GM21390 (cell line): ENCODE measurements at regions not wholly inside any gene's neighbourhood (a gene's known extent, or its start where the extent isn't known, plus 50 kb on each side); places are given as distances from the start of the nearest gene placed in this dataset.

Source experiments
- ATAC-seq: cut with Tn5 transposase; IDR thresholded peaks from one replicate; pipeline ENCODE4 v1.9.1; 2021; ENCODE audit not compliant: unreplicated experiment

DNA sequence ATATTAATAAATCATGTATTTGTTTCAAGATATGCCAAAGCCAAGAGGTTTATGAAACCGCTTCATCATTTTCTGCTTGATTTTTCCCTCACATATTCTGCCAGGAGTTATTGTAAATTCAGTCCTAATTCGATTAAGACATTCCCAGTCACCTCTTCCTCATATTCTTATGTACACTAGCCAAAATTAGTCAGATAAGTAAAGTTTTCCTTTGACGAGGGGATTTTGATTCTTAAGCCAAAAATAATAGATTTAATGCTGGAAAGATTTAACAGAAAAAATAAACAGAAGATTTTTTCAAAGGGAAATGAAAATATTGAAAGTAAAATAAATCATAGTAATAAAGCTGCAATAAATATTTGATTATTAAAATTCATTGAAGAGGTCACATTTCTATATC lies 51.0 kb upstream of the VEGFC start:
- ATAC-seq, result no peak

DNA sequence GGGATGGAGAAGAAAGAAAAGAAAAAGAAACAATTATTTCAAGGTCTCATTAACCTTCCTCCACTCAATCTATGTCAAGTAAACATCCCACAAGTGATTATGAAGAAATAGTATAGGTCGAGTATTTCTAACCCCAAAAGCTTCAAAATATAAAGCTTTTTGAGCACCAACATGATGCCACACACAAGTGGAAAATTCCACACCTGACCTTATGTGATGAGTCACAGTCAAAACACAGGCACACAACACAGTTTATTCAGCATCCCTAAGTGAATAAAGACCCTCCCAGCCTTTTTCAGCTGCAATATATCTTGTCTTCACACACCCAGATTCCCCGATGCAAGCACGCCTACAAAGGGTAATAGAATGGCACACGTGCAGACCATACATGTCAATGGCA lies 51.7 kb upstream of the VEGFC start:
- ATAC-seq, result no peak

DNA sequence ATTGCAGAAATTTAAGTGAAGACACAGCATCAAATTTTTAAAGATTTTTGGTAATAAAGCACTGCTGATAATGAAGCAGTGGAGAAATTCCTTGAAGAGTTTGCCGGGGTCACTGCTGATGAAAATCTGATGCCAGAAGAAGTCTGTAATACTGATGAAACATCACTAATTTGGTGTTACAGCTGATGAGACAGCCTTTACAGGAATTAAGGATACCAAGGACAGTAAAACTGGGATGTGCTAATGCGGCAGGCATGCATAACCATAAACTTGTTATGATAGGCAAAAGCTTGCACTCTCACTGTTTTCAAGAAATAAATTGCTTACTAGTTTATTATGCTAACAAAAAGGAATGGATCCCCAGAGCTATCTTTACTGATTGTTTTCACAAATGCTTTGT lies 52.9 kb upstream of the VEGFC start:
- ATAC-seq, result no peak

DNA sequence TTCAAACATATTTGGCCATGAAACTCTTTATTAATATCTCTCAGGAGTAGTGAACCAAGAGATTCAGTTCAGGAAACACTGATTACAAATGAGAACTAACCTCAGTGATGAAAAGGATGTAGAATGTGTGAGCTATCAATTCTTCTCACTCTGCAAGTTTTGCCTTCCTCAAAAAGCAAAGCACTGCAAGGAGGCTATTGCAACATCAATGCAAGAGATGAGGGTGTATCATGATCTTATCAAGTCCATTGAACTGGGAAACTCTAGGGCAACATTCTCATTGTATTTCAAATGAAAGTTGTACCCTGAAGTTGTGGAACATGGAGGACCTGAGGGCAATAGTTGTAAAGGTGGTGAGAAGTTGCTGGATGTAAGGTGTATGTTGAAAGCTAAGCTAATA lies 56.4 kb upstream of the VEGFC start:
- no peak for ATAC-seq

DNA sequence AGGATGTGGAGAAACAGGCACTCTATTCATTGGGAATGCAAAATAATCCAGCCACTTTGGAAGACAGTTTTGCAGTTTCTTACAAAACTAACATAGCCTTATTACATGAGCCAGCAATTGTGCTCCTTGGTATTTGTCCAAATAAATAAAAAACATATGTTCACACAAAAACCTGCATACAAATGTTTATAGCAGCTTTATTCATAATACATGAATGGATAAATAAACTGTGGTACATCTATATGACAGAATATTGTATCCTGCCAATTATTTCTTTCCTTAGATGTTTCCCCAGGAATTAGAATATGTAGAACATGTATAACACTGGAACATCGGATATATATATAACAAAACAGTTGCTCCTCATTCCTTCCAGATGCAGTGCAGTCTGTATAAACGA lies 57.7 kb upstream of the VEGFC start:
- ATAC-seq, result no peak

DNA sequence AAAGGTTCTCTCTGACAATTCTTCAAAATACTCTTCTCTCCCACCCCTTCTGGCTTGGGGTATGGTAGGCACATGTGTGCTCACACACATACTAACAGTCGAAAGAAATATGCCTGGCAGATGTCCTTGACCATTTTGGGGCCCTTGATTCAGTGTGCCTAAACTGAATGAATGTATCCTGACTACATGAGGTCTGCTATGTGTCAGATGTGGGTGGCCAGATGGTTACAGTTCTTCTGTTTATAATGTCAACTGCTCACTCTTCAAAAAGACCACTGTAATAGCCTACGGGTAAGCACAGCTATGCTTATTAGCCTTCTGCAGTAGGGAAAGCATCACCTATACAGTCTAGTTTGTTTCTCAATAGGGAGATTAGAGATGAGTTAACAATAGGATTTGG lies 63.7 kb upstream of the VEGFC start:
- no peak for ATAC-seq

DNA sequence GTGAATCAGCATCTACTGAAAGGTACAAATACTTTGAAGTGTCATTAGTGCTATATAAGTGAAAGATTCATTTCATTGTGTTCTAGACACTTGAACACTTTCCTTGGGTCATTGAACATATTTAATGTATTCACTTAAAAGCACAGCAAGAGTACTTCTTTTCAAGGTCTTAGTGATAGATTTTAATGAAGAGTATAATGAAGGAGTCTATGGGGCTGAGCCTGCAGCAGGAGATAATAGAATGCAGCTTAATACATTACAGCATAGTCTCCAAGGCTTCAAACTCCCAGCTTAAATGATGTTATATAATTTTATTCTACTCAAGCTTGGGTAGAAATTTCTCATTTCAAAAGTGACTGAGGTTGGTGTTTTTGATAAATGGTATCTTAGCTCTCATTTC lies 66.1 kb upstream of the VEGFC start:
- ATAC-seq, result no peak

DNA sequence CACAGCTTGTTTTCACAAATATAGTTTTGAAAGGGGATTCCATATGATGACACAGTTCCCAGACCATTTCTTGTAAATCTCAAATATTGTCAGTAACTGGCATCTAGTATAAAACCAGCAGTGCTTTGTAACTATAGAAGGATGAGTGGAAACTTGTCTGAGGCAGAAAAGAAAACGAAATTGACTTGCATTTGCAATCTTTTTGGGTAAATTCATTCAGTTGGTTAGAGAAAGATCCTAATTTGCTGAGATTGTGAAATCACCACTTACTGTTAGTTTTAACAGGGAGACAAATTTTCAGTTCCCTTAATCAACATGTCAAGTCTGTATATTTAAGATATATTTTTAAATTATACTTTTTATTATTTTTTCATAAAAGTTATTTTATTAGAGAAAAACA lies 71.5 kb upstream of the VEGFC start:
- ATAC-seq, result no peak

DNA sequence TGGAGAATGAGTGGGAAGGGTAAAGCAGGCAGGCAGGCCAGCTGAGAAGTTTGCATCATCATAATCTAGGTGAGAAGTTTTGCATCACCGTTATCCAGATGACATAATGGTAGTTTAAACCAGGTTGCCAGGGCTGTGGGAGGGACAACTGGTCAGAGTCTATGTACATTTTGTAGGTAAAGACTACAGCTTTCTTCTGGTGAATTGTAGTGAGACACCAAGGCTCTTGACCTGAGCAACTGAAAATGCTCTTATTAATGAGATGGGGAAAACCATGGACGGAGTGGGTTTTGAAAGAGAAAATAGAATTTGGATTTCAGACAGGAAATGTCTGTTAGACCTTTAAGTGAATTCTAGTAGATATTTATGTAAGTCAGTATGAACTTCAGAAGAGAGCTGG lies 76.0 kb upstream of the VEGFC start:
- ATAC-seq, result no peak

DNA sequence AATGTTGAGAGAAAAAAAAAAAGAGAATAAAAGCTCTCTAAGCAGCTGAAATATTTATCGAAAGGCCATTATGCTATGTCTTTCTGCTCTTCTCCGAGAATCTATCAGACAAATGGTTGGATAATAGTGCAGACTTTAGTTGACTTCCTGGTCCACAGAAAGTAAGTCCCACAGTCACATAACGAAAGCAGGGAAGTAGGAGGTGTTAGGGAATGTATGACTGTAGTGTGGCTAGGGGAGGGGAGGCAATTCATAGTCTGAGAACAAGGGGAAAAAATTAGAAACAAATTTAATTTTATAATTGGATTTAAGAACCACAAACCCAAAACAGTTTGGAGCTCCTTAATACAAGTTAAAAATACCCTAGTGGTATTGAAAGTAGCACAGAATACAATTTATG lies 79.7 kb upstream of the VEGFC start:
- no peak for ATAC-seq

DNA sequence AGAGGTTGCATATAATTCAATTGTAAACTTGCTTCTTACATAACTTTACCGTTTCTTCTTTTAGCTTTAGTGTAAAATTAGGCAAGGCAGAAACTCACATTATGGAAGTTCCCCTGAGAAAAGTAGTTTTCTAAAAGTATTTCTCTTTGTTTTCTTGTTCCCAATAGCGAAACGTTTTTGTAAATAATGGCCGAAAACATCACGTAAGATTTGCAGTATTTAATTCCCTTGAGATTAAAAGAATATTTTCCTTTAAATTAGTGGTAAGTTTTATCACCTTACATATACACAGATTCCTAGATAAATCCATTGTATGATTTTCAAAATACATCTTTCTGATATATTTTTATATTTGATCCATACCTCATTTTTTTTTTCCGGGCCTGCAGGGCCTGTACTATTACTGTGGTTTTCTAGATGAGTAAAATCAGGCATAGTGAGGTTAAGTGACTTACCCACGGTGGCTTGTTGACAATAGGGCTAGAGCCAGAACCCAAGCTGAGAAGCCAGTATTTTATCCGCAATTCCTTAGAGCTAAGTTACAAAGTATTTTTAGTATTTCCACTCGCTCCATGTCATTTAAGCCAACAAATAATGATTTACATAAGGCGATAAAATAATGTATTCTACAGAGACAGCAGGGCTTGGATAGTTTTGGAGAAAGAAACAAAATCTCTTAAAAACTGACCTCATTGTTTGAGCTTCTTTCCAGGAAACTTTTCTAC lies 82.2 kb upstream of the VEGFC start:
- no peak for ATAC-seq

DNA sequence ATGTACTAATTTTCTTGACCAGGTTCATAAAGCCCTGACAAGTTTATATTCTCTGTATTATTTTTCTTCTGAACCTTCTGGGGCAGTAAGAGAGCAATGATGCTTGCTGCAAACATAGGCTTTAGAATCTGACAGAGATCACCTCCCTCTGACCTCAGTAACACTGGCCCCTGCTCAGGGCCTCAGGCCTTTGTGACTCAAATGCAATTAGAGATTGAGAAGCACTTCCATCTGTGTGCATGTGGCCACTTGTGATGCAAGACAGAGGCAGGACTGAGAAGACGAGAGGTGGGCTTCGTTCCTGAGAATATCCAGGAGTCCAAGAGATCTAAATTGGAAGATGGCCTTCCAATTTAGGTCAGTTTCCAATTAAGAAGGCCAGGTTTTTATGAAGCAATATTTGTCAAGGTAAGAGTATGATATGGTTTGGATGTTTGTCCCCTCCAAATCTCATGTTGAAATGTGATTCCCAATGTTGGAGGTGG lies 82.8 kb upstream of the VEGFC start:
- no peak for ATAC-seq

DNA sequence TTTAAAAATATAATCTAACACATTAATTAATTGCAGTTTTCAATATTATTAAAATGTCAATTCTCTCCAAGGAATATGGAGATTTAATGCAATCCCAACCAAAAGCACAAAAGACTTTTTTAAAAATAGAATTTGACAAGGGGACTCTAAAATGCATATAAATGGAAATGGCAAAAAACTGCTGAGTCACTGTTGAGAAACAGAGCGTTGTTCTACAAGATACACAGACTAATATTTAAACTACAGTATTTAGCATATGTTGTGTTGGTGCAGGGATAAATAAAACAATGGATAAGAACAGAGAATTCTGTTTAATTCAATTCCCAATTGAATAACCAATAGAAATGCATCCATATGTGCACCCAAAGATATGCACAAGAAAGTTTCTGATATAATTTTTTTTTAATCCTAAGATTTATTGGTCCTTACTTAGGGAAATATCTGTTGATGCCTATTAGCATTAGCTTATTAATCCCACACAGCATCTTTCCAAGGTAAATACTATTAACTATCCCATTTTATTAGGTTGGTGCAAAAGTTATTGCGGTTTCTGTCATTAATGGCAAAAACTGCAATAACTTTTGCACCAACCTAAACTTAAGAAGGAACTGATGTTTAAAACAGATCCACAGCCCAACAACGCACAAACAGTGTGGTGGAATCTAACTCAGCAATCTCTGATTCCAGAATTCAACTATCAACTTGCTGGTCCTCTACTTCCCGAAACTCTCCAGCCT lies 86.8 kb upstream of the VEGFC start:
- ATAC-seq, result no peak

DNA sequence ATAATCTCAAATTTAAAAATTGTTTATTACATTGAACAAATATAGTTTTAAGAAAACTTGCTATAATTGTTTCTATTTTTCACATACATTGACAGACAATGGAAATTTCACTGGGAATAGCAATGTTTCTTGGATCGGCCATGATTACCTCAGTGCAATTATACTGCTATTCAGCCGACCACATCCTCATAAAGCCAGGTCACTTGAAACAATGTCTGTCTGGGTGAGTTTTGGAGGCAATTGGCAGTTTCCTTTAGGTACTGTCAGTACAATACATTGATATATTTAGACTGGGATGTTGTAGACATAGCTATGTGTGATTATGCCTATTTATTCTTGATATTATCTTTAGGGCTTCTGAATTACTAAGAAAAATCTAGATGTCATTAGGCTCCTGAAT lies 89.5 kb upstream of the VEGFC start:
- ATAC-seq, result no peak

DNA sequence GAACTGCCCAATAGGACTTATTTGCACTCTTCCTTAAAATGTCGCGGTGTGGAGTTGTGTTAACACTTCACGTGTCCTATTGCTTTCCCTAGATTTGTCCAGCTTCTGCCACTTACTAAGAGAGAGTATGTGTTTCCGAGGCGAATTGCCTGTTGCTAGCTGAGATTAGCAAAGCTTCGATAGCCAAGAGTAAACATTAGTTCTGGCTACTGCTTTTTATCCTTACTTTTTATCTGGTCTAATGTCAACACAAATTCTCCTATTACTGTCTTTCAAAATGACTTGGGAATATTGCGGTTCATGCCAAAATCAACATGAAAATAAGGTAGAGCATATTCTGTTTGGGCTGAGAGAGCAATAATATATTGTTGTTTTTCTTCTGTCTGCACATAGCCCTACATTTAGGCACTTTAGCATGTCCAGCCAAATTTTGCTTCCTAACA lies 90.4 kb upstream of the VEGFC start:
- no peak for ATAC-seq

DNA sequence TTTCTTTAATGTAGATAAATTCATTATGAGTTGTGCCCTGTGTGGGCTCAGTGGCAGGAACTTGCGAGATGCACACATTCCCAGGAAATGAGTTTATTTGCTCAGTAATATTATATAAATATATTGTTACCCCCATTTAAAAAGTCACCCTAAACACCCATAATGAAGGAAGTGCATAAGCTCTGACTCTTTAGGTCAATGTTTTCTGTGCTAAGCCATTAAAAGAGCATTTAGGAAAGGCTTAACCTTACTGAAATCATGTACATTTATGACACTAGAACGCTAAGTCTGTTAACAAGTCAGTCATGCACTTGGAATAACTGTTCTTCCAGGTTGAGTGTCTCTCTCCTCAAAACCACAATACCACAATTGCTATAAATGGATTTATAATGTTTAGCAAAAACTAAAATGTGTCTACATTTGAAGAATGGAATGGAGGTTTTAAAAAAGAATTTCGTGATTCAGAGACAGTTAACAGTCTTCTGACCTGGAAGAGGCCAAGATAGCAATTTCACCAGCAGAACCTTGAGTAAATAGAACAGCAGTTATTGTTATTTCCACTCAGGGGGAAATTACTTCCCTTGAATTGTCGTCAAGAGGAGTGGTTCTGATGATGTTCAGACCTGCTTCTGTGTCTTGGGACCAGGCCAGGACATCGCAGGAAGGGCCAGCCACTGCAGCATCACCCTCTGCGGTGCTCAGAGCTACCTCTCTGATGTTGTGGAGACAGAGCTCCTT lies 91.1 kb upstream of the VEGFC start:
- no peak for ATAC-seq

DNA sequence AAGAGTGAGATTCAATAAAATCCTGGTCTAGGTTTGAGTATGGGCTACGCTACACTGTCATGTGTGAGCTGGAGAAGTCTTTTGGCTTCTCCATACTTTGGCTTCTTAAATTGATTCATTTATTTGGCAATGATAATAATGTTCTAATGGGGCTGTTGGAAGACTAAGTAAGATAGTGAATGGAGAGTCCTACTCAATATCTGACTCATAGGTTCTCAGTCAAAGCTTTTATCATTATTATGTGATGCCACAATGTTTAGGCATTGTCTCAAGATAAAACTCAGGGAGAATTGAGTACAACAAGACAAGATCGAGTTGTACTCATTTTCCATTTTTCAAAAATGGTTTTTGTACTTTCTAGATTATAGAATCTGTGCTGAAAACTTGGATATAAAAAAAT lies 92.5 kb upstream of the VEGFC start:
- ATAC-seq, result no peak

DNA sequence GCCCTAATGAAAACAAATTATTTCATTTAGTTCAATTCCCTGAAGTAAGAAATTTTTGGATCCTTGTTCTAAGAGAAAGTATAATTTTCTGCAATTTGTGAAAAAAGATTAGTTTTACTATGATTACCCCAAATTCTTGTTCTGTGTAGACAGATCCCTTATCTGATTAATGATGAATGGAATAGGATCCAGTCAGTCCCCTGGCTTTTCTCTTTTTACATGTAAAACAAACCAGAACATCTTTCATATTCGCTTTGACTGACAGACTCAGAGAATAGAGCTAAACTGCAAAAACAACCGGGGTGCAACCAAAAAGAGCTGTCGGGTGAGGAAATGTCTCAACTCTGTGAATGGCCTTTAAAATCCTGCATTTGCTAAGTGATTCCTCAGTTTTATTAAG lies 93.4 kb upstream of the VEGFC start:
- ATAC-seq, result no peak

DNA sequence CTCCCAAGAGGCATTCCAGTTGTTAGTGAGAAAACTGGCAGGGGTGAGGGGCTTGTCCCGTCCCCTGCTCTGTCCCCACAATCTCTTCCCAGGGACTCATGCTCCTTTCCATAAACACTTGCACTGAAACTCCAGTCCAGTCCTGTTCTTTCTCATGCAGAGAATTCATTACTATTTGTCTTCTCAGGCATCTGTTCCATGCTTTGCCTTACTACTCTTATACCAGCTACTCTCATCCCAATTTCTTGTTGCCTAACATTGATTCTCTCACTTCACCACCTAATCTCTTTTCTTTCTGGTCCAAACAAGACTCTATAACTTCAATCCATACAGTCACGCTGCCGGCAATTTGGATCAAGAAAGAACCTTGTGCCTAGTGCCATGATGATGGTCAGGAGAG lies 97.1 kb upstream of the VEGFC start:
- ATAC-seq, result no peak

DNA sequence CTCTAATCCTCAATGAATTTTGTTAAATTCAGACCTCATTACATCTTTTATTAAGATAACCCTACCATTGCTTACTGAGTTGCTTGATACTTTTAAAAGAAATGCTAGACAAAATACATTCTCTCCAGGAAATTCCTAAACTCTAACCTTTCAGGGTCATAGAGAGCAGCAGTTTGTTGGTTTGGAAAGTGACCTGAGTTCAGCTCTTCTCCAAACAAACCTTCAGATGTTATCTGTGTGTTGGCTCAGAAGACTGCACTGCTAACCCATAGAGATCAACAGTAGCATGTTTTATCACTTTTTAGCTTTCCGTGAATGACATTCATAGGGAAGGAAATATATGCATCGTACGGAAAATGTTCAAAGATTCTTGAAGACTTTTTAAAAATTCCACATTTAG lies 101.8 kb upstream of the VEGFC start:
- ATAC-seq, result no peak

DNA sequence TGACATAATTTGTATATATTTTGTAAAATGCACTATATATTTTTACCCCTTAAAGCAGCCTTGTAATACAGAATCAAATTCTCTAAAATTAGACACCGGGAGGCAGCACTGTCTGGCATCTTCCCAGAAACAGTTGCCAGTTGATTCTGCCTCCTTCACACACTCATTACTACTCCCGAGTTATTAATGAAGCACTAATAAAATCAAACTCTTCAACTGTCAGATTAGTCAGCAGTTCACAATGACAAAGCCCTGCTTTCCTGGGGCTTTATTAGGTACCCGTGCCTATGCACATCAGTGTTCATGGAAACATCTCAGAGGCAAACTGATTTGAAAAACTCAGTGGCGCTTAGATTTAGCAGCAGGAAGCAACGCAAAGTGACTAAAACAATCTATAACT lies 103.5 kb upstream of the VEGFC start:
- no peak for ATAC-seq

DNA sequence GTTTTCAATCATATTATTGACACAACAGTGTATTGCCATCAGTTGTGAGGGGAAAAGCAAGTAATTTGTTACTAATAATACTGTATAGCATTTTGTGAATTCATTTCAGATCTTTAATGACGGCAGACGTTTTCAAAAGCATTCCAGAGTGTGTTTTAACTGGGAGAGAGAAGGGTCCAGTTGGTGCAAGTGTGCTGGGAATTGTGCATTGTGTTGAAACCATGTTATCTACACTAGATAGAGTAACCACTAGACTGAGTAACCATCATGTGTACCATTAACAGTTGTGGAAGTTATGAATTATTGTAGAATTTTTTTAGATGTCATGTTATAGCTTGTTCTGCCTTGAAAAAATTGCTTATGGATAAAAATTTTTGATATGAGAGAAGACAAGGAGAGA lies 104.5 kb upstream of the VEGFC start:
- no peak for ATAC-seq
